ENCODE measurements at regions not wholly inside any gene's neighbourhood (a gene's known extent, or its start where the extent isn't known, plus 50 kb on each side); places are given as distances from the start of the nearest gene placed in this dataset.

DNA sequence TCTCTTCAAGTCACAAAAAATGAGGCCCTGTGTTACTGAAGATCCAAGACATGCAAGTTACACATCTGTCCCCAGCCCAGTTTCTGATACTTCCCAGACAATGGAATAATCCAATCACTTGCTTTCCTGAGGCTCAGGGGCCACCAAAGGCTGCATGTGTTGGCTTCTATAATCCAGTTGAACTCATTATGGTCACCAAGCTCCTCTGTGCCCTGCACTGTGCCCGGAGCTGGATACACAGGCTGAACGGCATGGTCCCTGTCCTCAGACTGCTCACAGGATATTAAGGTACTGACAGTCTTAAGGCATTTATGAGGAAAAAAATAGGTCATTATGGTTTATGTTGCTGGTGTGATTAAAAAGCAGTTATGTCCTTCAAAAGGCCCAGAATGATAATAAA is 117.0 kb upstream of the SYT6 start:
- Histone ChIP-seq H3K4me1 (ENCODE audit: control insufficient read depth, insufficient read depth, low read length) (no peaks in the 10 kb centered on the region), H3K36me3 (ENCODE audit: control insufficient read depth in 2 of 2, insufficient read depth in 1 of 2, low read length in 2 of 2) (no peaks in the 10 kb centered on the region), H3K9me3 (ENCODE audit: control insufficient read depth, insufficient read depth, low read depth, low read length) (no peaks in the 10 kb centered on the region), H3K27ac (ENCODE audit: extremely low read depth, low read depth, low read length) (no peak overlapping the region), H3K4me3 (ENCODE audit: low read depth, low read length) (no peak overlapping the region)
- CTCF ChIA-PET = interaction anchor here (0.6 to 2.1 kb wide), 7 partner anchors 10 to 292 kb away, joined by 3 to 17 read pairs (median 4); partner anchors contain the start of gene OLFML3
- POLR2A ChIA-PET = no interaction called here
- TF ChIP-seq ZNF701 (tag by site-specific recombination; IDR thresholded peaks at IDR 0.05) (no peak), ZNF221 (tag by site-specific recombination; IDR thresholded peaks at IDR 0.05; ENCODE audit: borderline replicate concordance) (no peak), ZNF514 (tag by site-specific recombination; IDR thresholded peaks at IDR 0.05) (no peak), ZNF658 (tag by site-specific recombination; IDR thresholded peaks at IDR 0.05) (no peak), SCRT2 (tag by site-specific recombination; IDR thresholded peaks at IDR 0.05) (no peak), ZNF600 (tag by site-specific recombination; IDR thresholded peaks at IDR 0.05) (no peak), ZNF561 (tag by site-specific recombination; IDR thresholded peaks at IDR 0.05; ENCODE audit: borderline replicate concordance) (no peak), PRDM1 (tag by site-specific recombination; IDR thresholded peaks at IDR 0.05) (no peak), ZNF155 (tag by site-specific recombination; IDR thresholded peaks at IDR 0.05) (no peak), ZNF610 (tag by site-specific recombination; IDR thresholded peaks at IDR 0.05; ENCODE audit: borderline replicate concordance) (no peak), ZSCAN16 (tag by site-specific recombination; IDR thresholded peaks at IDR 0.05) (no peak), ZNF169 (tag by site-specific recombination; IDR thresholded peaks at IDR 0.05) (no peak), HOXC10 (CRISPR knock-in tag; IDR thresholded peaks at IDR 0.05) (no peak), ZNF791 (tag by site-specific recombination; IDR thresholded peaks at IDR 0.05) (no peak)
- TF ChIP-seq, protein P1, sequence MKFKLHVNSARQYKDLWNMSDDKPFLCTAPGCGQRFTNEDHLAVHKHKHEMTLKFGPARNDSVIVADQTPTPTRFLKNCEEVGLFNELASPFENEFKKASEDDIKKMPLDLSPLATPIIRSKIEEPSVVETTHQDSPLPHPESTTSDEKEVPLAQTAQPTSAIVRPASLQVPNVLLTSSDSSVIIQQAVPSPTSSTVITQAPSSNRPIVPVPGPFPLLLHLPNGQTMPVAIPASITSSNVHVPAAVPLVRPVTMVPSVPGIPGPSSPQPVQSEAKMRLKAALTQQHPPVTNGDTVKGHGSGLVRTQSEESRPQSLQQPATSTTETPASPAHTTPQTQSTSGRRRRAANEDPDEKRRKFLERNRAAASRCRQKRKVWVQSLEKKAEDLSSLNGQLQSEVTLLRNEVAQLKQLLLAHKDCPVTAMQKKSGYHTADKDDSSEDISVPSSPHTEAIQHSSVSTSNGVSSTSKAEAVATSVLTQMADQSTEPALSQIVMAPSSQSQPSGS (tag by site-specific recombination; IDR thresholded peaks at IDR 0.05; ENCODE audit: low read depth) = no peak
- TF ChIP-seq, protein P2, sequence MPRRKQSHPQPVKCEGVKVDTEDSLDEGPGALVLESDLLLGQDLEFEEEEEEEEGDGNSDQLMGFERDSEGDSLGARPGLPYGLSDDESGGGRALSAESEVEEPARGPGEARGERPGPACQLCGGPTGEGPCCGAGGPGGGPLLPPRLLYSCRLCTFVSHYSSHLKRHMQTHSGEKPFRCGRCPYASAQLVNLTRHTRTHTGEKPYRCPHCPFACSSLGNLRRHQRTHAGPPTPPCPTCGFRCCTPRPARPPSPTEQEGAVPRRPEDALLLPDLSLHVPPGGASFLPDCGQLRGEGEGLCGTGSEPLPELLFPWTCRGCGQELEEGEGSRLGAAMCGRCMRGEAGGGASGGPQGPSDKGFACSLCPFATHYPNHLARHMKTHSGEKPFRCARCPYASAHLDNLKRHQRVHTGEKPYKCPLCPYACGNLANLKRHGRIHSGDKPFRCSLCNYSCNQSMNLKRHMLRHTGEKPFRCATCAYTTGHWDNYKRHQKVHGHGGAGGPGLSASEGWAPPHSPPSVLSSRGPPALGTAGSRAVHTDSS (tag by site-specific recombination; IDR thresholded peaks at IDR 0.05) = no peak
- TF ChIP-seq, protein P3, sequence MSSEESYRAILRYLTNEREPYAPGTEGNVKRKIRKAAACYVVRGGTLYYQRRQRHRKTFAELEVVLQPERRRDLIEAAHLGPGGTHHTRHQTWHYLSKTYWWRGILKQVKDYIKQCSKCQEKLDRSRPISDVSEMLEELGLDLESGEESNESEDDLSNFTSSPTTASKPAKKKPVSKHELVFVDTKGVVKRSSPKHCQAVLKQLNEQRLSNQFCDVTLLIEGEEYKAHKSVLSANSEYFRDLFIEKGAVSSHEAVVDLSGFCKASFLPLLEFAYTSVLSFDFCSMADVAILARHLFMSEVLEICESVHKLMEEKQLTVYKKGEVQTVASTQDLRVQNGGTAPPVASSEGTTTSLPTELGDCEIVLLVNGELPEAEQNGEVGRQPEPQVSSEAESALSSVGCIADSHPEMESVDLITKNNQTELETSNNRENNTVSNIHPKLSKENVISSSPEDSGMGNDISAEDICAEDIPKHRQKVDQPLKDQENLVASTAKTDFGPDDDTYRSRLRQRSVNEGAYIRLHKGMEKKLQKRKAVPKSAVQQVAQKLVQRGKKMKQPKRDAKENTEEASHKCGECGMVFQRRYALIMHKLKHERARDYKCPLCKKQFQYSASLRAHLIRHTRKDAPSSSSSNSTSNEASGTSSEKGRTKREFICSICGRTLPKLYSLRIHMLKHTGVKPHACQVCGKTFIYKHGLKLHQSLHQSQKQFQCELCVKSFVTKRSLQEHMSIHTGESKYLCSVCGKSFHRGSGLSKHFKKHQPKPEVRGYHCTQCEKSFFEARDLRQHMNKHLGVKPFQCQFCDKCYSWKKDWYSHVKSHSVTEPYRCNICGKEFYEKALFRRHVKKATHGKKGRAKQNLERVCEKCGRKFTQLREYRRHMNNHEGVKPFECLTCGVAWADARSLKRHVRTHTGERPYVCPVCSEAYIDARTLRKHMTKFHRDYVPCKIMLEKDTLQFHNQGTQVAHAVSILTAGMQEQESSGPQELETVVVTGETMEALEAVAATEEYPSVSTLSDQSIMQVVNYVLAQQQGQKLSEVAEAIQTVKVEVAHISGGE (tag by site-specific recombination; conservative IDR thresholded peaks at IDR 0.05; ENCODE audit: low read depth) = no peak
- TF ChIP-seq, protein P4, sequence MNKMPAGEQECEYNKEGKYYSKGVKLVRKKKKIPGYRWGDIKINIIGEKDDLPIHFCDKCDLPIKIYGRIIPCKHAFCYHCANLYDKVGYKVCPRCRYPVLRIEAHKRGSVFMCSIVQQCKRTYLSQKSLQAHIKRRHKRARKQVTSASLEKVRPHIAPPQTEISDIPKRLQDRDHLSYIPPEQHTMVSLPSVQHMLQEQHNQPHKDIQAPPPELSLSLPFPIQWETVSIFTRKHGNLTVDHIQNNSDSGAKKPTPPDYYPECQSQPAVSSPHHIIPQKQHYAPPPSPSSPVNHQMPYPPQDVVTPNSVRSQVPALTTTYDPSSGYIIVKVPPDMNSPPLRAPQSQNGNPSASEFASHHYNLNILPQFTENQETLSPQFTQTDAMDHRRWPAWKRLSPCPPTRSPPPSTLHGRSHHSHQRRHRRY (tag by site-specific recombination; IDR thresholded peaks at IDR 0.05) = no peak
- TF ChIP-seq, protein P5, sequence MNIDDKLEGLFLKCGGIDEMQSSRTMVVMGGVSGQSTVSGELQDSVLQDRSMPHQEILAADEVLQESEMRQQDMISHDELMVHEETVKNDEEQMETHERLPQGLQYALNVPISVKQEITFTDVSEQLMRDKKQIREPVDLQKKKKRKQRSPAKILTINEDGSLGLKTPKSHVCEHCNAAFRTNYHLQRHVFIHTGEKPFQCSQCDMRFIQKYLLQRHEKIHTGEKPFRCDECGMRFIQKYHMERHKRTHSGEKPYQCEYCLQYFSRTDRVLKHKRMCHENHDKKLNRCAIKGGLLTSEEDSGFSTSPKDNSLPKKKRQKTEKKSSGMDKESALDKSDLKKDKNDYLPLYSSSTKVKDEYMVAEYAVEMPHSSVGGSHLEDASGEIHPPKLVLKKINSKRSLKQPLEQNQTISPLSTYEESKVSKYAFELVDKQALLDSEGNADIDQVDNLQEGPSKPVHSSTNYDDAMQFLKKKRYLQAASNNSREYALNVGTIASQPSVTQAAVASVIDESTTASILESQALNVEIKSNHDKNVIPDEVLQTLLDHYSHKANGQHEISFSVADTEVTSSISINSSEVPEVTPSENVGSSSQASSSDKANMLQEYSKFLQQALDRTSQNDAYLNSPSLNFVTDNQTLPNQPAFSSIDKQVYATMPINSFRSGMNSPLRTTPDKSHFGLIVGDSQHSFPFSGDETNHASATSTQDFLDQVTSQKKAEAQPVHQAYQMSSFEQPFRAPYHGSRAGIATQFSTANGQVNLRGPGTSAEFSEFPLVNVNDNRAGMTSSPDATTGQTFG (tag by site-specific recombination; IDR thresholded peaks at IDR 0.05; ENCODE audit: borderline replicate concordance) = no peak
- TF ChIP-seq, protein P6, sequence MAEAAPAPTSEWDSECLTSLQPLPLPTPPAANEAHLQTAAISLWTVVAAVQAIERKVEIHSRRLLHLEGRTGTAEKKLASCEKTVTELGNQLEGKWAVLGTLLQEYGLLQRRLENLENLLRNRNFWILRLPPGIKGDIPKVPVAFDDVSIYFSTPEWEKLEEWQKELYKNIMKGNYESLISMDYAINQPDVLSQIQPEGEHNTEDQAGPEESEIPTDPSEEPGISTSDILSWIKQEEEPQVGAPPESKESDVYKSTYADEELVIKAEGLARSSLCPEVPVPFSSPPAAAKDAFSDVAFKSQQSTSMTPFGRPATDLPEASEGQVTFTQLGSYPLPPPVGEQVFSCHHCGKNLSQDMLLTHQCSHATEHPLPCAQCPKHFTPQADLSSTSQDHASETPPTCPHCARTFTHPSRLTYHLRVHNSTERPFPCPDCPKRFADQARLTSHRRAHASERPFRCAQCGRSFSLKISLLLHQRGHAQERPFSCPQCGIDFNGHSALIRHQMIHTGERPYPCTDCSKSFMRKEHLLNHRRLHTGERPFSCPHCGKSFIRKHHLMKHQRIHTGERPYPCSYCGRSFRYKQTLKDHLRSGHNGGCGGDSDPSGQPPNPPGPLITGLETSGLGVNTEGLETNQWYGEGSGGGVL (tag by site-specific recombination; IDR thresholded peaks at IDR 0.05) = no peak

Data from HEK293 (cell line).